ENCODE measurements at regions not wholly inside any gene's neighbourhood (a gene's known extent, or its start where the extent isn't known, plus 50 kb on each side); places are given as distances from the start of the nearest gene placed in this dataset.

- no peak for TF ChIP-seq CTCF (conservative IDR thresholded peaks at IDR 0.05)
- TF ChIP-seq EZH2 (IDR thresholded peaks at IDR 0.05; ENCODE audit: low read depth), result no peak
Measured at GRCh38 chr13:22178878-22179277, 508.0 kb downstream of the FGF9 start.
